HG03066 (cell line): ENCODE measurements at regions not wholly inside any gene's neighbourhood (a gene's known extent, or its start where the extent isn't known, plus 50 kb on each side); places are given as distances from the start of the nearest gene placed in this dataset.

Source experiments
- ATAC-seq: cut with Tn5 transposase; IDR thresholded peaks from one replicate; pipeline ENCODE4 v1.9.1; 2021; ENCODE audit warnings: low read depth; ENCODE audit not compliant: unreplicated experiment

- no peak for ATAC-seq
Observed at GRCh38 chr22:48250937-48251530, 1488.6 kb downstream of the TBC1D22A start.

GRCh38 chr22:48250286-48250895 lies 1487.9 kb downstream of the TBC1D22A start:
- no peak for ATAC-seq

GRCh38 chr22:48249713-48250268 lies 1487.3 kb downstream of the TBC1D22A start:
- ATAC-seq, result no peak

GRCh38 chr22:48248901-48249455 lies 1486.5 kb downstream of the TBC1D22A start:
- ATAC-seq, result no peak

- no peak for ATAC-seq
Observed at GRCh38 chr22:48247829-48248228, 1485.4 kb downstream of the TBC1D22A start.

- ATAC-seq, result no peak
Observed at GRCh38 chr22:48245196-48245485, 1482.7 kb downstream of the TBC1D22A start.

GRCh38 chr22:48244388-48245195 lies 1482.1 kb downstream of the TBC1D22A start:
- ATAC-seq, result no peak

- no peak for ATAC-seq
Observed at GRCh38 chr22:48242461-48242864, 1480.0 kb downstream of the TBC1D22A start.

GRCh38 chr22:48241658-48242057 lies 1479.2 kb downstream of the TBC1D22A start:
- ATAC-seq, result no peak

- ATAC-seq, result no peak
Observed at GRCh38 chr22:48240935-48241230, 1478.4 kb downstream of the TBC1D22A start.

- ATAC-seq, result no peak
Observed at GRCh38 chr22:48240148-48240934, 1477.9 kb downstream of the TBC1D22A start.

- no peak for ATAC-seq
Observed at GRCh38 chr22:48239461-48240147, 1477.2 kb downstream of the TBC1D22A start.

- ATAC-seq, result no peak
Observed at GRCh38 chr22:48238966-48239365, 1476.5 kb downstream of the TBC1D22A start.

- ATAC-seq, result no peak
Observed at GRCh38 chr22:48238284-48238915, 1476.0 kb downstream of the TBC1D22A start.

- ATAC-seq, result no peak
Observed at GRCh38 chr22:48237466-48238283, 1475.2 kb downstream of the TBC1D22A start.

- ATAC-seq, result no peak
Observed at GRCh38 chr22:48236261-48236660, 1473.8 kb downstream of the TBC1D22A start.

- no peak for ATAC-seq
Observed at GRCh38 chr22:48235744-48236143, 1473.3 kb downstream of the TBC1D22A start.

GRCh38 chr22:48234011-48234410 lies 1471.6 kb downstream of the TBC1D22A start:
- no peak for ATAC-seq

- ATAC-seq, result no peak
Observed at GRCh38 chr22:48233586-48233985, 1471.1 kb downstream of the TBC1D22A start.
